MM.1S (cell line): ENCODE measurements at regions not wholly inside any gene's neighbourhood (a gene's known extent, or its start where the extent isn't known, plus 50 kb on each side); places are given as distances from the start of the nearest gene placed in this dataset.

Experiments used
- DNase-seq: peaks from one replicate; pipeline ENCODE4 v3.0.0-alpha.2; 2015
- H2AFZ ChIP-seq: fragments of 300-600 bp; sonication (generic); 2 replicates; pipeline ENCODE4 v1.6.0; 2016; ENCODE audit warnings: antibody characterized with exemption, low read length
- H3F3A ChIP-seq: fragments of 300-600 bp; sonication (generic); 2 replicates; pipeline ENCODE4 v1.6.1; 2016; ENCODE audit warnings: mild to moderate bottlenecking, antibody characterized with exemption, low read length, moderate library complexity, mixed read lengths; ENCODE audit not compliant: insufficient read depth
- H3K27ac ChIP-seq: fragments of 300-600 bp; sonication (generic); 2 replicates; pipeline ENCODE4 v1.5.1; 2016; ENCODE audit warnings: mild to moderate bottlenecking, low read length
- H3K27me3 ChIP-seq: fragments of 300-600 bp; sonication (generic); replicated peaks from 2 replicates; pipeline ENCODE4 v1.6.0; 2016; ENCODE audit warnings: low read length; ENCODE audit not compliant: insufficient read depth
- H3K36me3 ChIP-seq: fragments of 300-600 bp; sonication (generic); replicated peaks from 2 replicates; pipeline ENCODE4 v1.6.1; 2016; ENCODE audit warnings: mild to moderate bottlenecking, low read length, mixed read lengths; ENCODE audit not compliant: insufficient read depth
- H3K4me1 ChIP-seq: fragments of 300-600 bp; sonication (generic); 2 replicates; pipeline ENCODE4 v1.6.1; 2016; ENCODE audit warnings: low read length, mixed read lengths
- H3K4me2 ChIP-seq: fragments of 300-600 bp; sonication (generic); 2 replicates; pipeline ENCODE4 v1.6.0; 2016; ENCODE audit warnings: low read depth, low read length
- H3K4me3 ChIP-seq: fragments of 300-600 bp; sonication (generic); 2 replicates; pipeline ENCODE4 v1.5.1; 2016; ENCODE audit warnings: low read length, mixed read lengths
- H3K79me2 ChIP-seq: fragments of 300-600 bp; sonication (generic); 2 replicates; pipeline ENCODE4 v1.6.1; 2016; ENCODE audit warnings: mixed run types, low read length, mixed read lengths
- H3K9ac ChIP-seq: fragments of 300-600 bp; sonication (generic); 2 replicates; pipeline ENCODE4 v1.6.1; 2016; ENCODE audit warnings: low read length, mixed read lengths
- H3K9me2 ChIP-seq: fragments of 300-600 bp; sonication (generic); replicated peaks from 2 replicates; pipeline ENCODE4 v1.6.1; 2016; ENCODE audit warnings: mild to moderate bottlenecking, low read length, mixed read lengths; ENCODE audit not compliant: insufficient read depth
- H3K9me3 ChIP-seq: fragments of 300-600 bp; sonication (generic); replicated peaks from 2 replicates; pipeline ENCODE4 v1.6.1; 2016; ENCODE audit warnings: mild to moderate bottlenecking, low read length, mixed read lengths; ENCODE audit not compliant: insufficient read depth
- H4K20me1 ChIP-seq: fragments of 300-600 bp; sonication (generic); 2 replicates; pipeline ENCODE4 v1.6.1; 2016; ENCODE audit warnings: mild to moderate bottlenecking, low read length, moderate library complexity, mixed read lengths; ENCODE audit not compliant: insufficient read depth
- EZH2 ChIP-seq: fragments of 300-600 bp; sonication (generic); optimal IDR thresholded peaks from 2 replicates; pipeline ENCODE3; 2017; ENCODE audit warnings: low read depth, mild to moderate bottlenecking, antibody characterized with exemption, low read length, mixed read lengths
- EZH2phosphoT487 ChIP-seq: fragments of 300-600 bp; sonication (generic); IDR thresholded peaks from 2 replicates; pipeline ENCODE4 v1.6.1; 2018; ENCODE audit warnings: antibody characterized with exemption, low read length
- TF ChIP-seq, protein P1 (sequence below): fragments of 300-600 bp; sonication (generic); IDR thresholded peaks from 2 replicates; pipeline ENCODE4 v1.5.1; 2016; ENCODE audit warnings: antibody characterized with exemption, low read length, mixed read lengths

DNA sequence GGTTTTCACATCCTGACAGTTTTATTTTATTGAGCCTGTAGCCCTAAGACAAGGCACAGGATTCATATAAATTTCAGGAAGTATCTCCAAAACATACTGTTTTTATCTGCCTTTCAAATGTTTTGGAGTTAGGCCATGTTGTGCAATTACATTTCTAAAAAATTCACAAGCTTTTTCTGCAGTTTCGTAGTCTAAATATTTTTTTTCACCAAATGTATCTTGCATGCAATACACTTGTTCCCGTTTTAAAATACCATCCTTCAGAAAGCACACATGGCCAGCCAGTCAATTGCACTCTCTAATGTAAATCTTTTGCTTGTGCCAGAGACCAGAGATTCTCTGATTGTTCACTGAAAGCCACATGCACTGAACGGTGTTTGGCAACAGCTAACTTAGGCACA, 161.5 kb upstream of the PRKCQ start:
- Histone ChIP-seq H4K20me1 (no peaks in the 10 kb centered on the region), H3K36me3 (no peaks in the 10 kb centered on the region), H3K4me3 (no peak overlapping the region), H3K9ac (no peak overlapping the region), H3K4me1 (no peaks in the 10 kb centered on the region), H3K9me2 (no peaks in the 10 kb centered on the region), H3K27me3 (no peaks in the 10 kb centered on the region), H3K79me2 (no peaks in the 10 kb centered on the region), H3K9me3 (no peaks in the 10 kb centered on the region), H3K4me2 (no peak overlapping the region), H3K27ac (no peak overlapping the region), H2AFZ (no peak overlapping the region), H3F3A (no peaks in the 10 kb centered on the region)
- no peak for DNase-seq
- TF ChIP-seq, protein P1, sequence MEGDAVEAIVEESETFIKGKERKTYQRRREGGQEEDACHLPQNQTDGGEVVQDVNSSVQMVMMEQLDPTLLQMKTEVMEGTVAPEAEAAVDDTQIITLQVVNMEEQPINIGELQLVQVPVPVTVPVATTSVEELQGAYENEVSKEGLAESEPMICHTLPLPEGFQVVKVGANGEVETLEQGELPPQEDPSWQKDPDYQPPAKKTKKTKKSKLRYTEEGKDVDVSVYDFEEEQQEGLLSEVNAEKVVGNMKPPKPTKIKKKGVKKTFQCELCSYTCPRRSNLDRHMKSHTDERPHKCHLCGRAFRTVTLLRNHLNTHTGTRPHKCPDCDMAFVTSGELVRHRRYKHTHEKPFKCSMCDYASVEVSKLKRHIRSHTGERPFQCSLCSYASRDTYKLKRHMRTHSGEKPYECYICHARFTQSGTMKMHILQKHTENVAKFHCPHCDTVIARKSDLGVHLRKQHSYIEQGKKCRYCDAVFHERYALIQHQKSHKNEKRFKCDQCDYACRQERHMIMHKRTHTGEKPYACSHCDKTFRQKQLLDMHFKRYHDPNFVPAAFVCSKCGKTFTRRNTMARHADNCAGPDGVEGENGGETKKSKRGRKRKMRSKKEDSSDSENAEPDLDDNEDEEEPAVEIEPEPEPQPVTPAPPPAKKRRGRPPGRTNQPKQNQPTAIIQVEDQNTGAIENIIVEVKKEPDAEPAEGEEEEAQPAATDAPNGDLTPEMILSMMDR, result no peak
- no peak for TF ChIP-seq EZH2phosphoT487
- TF ChIP-seq EZH2, result no peak

DNA sequence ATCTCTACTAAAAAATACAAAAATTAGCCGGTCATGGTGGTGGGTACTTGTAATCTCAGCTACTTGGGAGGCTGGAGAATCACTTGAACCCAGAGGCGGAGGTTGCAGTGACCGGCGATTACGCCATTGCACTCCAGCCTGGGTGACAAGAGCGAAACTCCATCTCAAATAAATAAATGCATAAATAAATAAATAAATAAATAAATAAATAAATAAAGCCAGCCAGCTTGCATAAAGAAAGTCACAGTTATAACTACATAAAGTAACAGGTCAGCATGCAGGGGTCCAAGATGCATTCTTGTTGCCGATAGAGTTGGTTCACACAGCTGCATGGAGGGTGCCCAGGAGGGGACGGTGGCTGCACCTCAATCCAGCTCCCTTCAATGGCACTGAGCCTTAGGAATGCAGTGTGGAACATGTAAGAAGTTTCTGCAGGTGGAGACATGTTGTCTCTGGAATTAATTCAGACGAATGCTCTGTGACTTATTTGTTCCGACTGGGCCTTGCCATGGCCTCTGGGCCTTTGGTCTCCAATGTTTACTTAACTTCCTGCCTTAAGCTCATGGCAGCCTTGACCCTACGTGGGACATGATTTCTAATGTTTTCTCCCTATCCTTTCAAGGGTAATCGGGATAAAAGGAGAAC, 159.6 kb upstream of the PRKCQ start:
- no peak overlapping the region for H3K4me2 ChIP-seq
- no peaks in the 10 kb centered on the region for H4K20me1 ChIP-seq
- no peak overlapping the region for H2AFZ ChIP-seq
- no peaks in the 10 kb centered on the region for H3K36me3 ChIP-seq
- H3K4me3 ChIP-seq, result no peak overlapping the region
- no peaks in the 10 kb centered on the region for H3K9me2 ChIP-seq
- DNase-seq, result no peak
- no peaks in the 10 kb centered on the region for H3K27me3 ChIP-seq
- H3F3A ChIP-seq, result no peaks in the 10 kb centered on the region
- no peaks in the 10 kb centered on the region for H3K9me3 ChIP-seq
- TF ChIP-seq, protein P1, result no peak
- TF ChIP-seq EZH2phosphoT487 (no peak), EZH2 (no peak)
- no peak overlapping the region for H3K27ac ChIP-seq
- H3K4me1 ChIP-seq, result no peaks in the 10 kb centered on the region
- H3K9ac ChIP-seq, result no peak overlapping the region
- H3K79me2 ChIP-seq, result no peaks in the 10 kb centered on the region

DNA sequence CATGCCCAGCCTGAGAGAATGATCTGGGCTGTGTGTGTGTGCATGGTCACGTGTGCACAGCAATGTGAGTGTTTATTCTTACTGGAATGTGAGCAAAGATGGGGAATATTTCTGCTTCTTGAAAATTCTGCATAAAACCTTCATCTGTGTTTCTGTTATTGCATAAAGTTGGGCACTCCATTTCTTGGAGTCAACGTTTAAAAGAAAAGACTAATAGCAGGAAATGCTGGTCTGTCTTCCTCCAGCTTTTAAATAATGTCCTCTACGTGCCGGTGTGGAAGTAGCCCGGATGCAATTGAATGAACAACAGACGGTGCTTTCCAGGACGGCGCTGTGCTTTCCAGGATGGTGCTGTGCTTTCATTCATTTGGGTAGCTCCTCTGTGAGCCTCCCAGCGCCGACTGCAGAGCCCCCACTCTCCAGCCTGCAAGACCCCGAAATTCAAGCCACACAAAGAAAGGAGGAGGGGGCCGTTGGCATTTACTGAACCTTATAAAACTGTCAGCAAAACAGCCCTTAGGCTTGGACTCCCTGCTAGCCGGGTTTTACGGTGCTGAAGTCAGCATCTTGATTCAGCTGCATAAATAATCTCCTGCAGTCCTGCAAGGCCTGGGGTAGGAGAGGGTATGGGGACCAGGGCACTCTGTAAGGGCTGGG, 158.2 kb upstream of the PRKCQ start:
- no peaks in the 10 kb centered on the region for H4K20me1 ChIP-seq
- H3K79me2 ChIP-seq, result no peaks in the 10 kb centered on the region
- no peaks in the 10 kb centered on the region for H3K36me3 ChIP-seq
- no peak overlapping the region for H3K4me2 ChIP-seq
- DNase-seq, result no peak
- no peaks in the 10 kb centered on the region for H3K4me1 ChIP-seq
- H3K9ac ChIP-seq, result no peak overlapping the region
- H3K27ac ChIP-seq, result no peak overlapping the region
- H3F3A ChIP-seq, result no peaks in the 10 kb centered on the region
- no peak overlapping the region for H3K4me3 ChIP-seq
- no peak overlapping the region for H2AFZ ChIP-seq
- H3K9me3 ChIP-seq, result no peaks in the 10 kb centered on the region
- H3K27me3 ChIP-seq, result no peaks in the 10 kb centered on the region
- H3K9me2 ChIP-seq, result no peaks in the 10 kb centered on the region
- no peak for TF ChIP-seq EZH2

GRCh38 chr10:6737758-6738111, 157.7 kb upstream of the PRKCQ start:
- no peak overlapping the region for H3K4me2 ChIP-seq
- no peak for TF ChIP-seq EZH2
- TF ChIP-seq EZH2phosphoT487, result no peak
- no peak overlapping the region for H3K4me3 ChIP-seq

More at GRCh38 chr10:6737758-6738111, 157.7 kb upstream of the PRKCQ start:
- Histone ChIP-seq H3K9me3 (no peaks in the 10 kb centered on the region), H4K20me1 (no peaks in the 10 kb centered on the region), H3K79me2 (no peaks in the 10 kb centered on the region), H3K27ac (no peak overlapping the region), H3K9me2 (no peaks in the 10 kb centered on the region), H3K4me1 (no peaks in the 10 kb centered on the region), H3K27me3 (no peaks in the 10 kb centered on the region), H3K9ac (no peak overlapping the region), H2AFZ (no peak overlapping the region), H3K36me3 (no peaks in the 10 kb centered on the region), H3F3A (no peaks in the 10 kb centered on the region)
- DNase-seq, result no peak
